ENCODE measurements at regions not wholly inside any gene's neighbourhood (a gene's known extent, or its start where the extent isn't known, plus 50 kb on each side); places are given as distances from the start of the nearest gene placed in this dataset.
"Not testable (repeated sequence)": the region's sequence is repeated elsewhere in the genome, so short reads cannot be mapped to it uniquely, and the experiment has no call there.

GRCh38 chr1:219726480-219727272, 113.8 kb upstream of the ZC3H11B start:
- no peak for DNase-seq (ENCODE audit: low read depth)

DNA sequence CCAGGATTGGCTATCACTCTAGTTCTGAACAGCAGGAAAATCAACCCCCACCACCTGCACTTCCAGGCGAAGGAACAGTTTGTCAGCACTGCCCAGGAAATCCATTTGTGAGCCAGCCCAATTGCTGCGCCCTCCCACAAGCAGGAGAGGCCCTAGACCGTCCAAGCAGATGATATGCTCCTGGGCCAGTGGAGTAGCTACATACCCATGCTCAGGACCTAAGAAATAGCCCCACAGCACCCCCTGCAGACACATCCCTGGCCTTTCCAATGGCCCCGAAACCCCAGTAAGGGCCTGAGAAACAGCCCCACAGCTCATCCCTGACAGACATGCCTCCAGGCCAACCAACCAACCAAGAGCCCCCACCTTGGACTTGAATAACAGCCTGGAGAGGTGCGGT, 111.5 kb upstream of the ZC3H11B start:
- no peak for DNase-seq (ENCODE audit: low read depth)

GRCh38 chr1:219717536-219717935, 104.6 kb upstream of the ZC3H11B start:
- DNase-seq (ENCODE audit: low read depth), result no peak

GRCh38 chr1:219716611-219717114, 103.8 kb upstream of the ZC3H11B start:
- DNase-seq (ENCODE audit: low read depth), result no peak

GRCh38 chr1:219713981-219714381, 101.1 kb upstream of the ZC3H11B start:
- DNase-seq (ENCODE audit: low read depth), result no peak

DNA sequence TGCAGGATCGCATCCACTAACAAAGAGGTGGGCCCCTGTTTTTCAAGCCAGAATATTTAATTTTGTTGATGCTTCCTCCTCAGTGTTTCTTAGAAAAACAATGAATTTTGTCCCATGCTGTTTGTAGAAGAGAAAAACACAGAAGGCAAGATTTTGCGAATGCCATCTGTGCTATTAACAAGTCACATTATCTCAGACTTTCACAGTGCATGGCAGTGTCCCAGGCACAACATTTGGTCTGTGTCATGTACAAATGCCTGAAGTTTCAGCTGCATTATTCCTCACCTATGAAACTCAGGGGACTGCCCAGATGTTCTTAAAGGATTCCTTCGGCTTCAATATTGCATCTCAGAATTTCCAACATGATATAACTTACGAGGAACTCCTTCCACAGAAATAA, 99.6 kb upstream of the ZC3H11B start:
- no peak for DNase-seq (ENCODE audit: low read depth)

- DNase-seq (ENCODE audit: low read depth), result peak; percentile 40
These were observed 97.8 kb upstream of the ZC3H11B start for GRCh38 chr1:219710529-219711194.

DNA sequence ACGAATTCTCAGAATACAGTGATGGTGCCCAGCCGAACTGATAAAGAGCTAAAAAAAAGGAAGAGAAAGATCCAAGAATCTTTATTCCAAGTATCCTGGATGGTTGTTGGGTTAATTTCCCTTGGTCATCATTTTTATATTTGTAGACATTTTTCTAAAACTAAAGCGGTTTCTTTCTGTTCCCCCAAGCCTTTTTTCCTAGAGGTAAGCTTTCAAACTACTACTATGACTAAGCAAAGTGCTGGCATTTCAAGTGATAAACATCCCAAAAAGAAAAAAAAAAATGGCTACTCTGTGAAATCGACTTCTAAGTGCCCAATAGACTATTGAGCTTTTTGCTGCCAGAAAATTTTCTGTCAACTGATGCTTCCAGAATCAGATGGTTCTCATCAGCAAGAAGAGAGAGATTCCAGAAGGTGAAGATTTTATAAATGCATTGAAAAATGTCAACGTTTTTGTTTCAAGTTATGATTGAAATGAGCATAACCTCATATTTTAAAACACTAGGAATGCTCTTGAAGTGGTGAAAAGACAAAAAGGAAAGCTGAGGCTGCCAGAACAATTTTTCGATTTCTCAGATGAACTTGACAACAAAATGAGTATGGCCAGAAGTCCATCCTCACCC, 96.1 kb upstream of the ZC3H11B start:
- DNase-seq (ENCODE audit: low read depth), result no peak

- not testable (repeated sequence) for DNase-seq (ENCODE audit: low read depth)
These were observed 95.0 kb upstream of the ZC3H11B start for GRCh38 chr1:219707885-219708284.

DNA sequence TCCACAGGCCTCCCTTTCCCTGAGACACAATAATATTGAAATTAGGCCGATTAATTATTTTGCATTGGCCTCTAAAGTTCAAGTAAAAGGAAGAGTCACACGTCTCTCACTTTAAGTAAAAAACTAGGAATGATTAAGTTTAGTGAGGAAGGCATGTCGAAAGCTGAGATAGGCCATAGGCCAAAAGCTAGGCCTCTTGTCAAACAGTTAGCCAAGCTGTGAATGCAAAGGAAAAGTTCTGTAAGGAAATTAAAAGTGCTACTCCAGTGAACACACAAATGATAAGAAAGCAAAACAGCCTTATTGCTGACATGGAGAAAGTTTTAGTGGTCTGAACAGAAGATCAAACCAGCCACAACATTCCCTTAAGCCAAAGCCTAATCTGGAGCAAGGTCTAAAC, 91.4 kb upstream of the ZC3H11B start:
- DNase-seq (ENCODE audit: low read depth), result not testable (repeated sequence)

GRCh38 chr1:219703368-219703639, 90.4 kb upstream of the ZC3H11B start:
- DNase-seq (ENCODE audit: low read depth), result no peak

GRCh38 chr1:219701476-219701875, 88.6 kb upstream of the ZC3H11B start:
- DNase-seq (ENCODE audit: low read depth), result no peak

- no peak for DNase-seq (ENCODE audit: low read depth)
These were observed 87.0 kb upstream of the ZC3H11B start for GRCh38 chr1:219699870-219700269.

- no peak for DNase-seq (ENCODE audit: low read depth)
These were observed 84.8 kb upstream of the ZC3H11B start for GRCh38 chr1:219697682-219698081.

GRCh38 chr1:219692981-219693380, 80.1 kb upstream of the ZC3H11B start:
- DNase-seq (ENCODE audit: low read depth), result no peak

GRCh38 chr1:219689774-219690173, 76.9 kb upstream of the ZC3H11B start:
- DNase-seq (ENCODE audit: low read depth), result no peak

DNA sequence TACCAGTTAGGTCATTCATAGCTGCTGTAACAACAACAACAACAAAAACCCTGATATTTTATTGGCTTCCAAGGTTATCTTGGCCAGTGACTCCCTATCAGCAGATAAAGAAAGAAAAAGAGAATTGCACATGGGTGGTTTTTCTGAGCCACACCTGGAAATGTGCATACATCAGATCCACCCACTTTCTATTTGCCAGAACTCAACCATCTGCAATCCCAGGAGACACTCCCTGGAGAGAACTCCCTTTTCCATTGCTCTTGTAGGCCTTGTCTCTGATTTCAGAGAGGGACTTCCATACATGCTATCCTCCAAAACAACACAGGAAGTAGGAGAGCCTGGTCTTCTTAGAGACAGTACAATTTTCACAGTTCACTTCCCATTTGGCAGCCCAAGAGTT, 74.9 kb upstream of the ZC3H11B start:
- no peak for DNase-seq (ENCODE audit: low read depth)

GRCh38 chr1:219686171-219686570, 73.3 kb upstream of the ZC3H11B start:
- DNase-seq (ENCODE audit: low read depth), result no peak

GRCh38 chr1:219682788-219683187, 69.9 kb upstream of the ZC3H11B start:
- no peak for DNase-seq (ENCODE audit: low read depth)

DNA sequence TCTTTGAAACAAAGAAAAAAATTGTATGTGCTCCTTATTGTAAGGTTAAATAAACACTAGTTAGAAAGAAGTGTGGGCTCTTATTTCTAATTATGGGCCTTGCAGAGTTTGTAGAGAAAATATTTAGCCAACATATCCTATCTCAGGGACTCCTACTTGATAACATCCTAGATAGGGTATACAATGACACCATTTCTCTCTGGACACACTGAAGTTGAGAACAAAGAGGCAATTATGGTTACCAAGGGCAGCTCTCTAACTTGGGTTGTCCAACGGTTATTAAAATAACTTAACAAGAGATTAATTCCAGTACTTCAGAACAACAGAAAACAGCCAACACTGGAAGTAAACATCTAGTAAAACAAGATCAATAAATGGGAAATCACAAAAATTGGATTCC, 69.0 kb upstream of the ZC3H11B start:
- DNase-seq (ENCODE audit: low read depth), result no peak

DNA sequence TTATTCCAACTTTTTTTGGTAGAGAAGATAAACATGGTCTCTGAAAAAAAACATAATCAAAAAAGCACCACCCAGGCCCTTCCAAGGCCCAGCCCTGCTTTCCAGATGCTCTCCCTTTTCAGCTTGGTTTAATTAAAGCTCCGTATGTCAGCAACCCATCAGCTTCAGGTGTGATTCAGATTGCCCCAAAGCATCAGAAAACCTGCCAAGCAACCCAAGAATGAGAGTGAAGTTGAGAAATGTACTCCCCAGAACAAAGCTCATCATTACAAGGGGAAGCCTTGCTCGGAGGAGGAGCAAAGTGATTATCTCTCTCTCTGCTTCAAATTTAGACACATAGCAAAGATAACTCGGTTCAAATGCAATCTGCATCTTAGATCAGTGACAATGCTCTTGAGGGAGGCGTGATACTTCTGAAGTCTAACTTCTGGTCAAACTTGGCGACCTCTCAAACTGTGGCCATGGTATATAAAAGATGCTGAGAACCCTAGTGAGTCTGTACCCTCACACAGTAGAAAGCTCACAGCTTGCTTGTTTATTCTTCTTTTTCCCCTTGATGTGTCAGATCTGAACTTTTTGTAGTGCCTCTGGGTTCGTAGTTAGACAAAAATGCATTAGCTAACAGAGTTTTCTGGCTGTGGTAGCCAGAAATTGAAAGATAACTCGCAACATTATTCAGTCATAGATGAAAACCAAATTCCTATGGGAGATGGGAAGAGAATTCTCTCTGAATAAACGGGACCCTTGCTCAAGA, 63.3 kb upstream of the ZC3H11B start:
- peak; percentile 6 for DNase-seq (ENCODE audit: low read depth)

GRCh38 chr1:219670426-219671149, 57.7 kb upstream of the ZC3H11B start:
- DNase-seq (ENCODE audit: low read depth), result no peak

Data from EH (cell line).